Globus pallidus (tissue), 1 donor: ENCODE measurements at regions not wholly inside any gene's neighbourhood (a gene's known extent, or its start where the extent isn't known, plus 50 kb on each side); places are given as distances from the start of the nearest gene placed in this dataset.

Experiments
- DNase-seq: peaks from one replicate; pipeline ENCODE4 v3.0.0-alpha.2; 2015; ENCODE audit warnings: low spot score

- DNase-seq, result no peak
Observed at GRCh38 chr15:70473581-70474370, 289.6 kb downstream of the UACA start.

GRCh38 chr15:70471517-70471916 lies 291.8 kb downstream of the UACA start:
- DNase-seq, result no peak

GRCh38 chr15:70470556-70471191 lies 292.7 kb downstream of the UACA start:
- no peak for DNase-seq

- DNase-seq, result no peak
Observed at GRCh38 chr15:70469651-70470555, 293.5 kb downstream of the UACA start.

- DNase-seq, result no peak
Observed at GRCh38 chr15:70469182-70469581, 294.2 kb downstream of the UACA start.

GRCh38 chr15:70466895-70467529 lies 296.3 kb downstream of the UACA start:
- DNase-seq, result no peak

GRCh38 chr15:70466305-70466704 lies 297.1 kb downstream of the UACA start:
- DNase-seq, result no peak

GRCh38 chr15:70465812-70466211 lies 297.5 kb downstream of the UACA start:
- DNase-seq, result no peak

GRCh38 chr15:70463453-70463834 lies 299.9 kb downstream of the UACA start:
- no peak for DNase-seq

GRCh38 chr15:70461992-70462391 lies 301.4 kb downstream of the UACA start:
- no peak for DNase-seq

- no peak for DNase-seq
Observed at GRCh38 chr15:70461017-70461416, 302.3 kb downstream of the UACA start.

- no peak for DNase-seq
Observed at GRCh38 chr15:70459312-70459711, 304.0 kb downstream of the UACA start.

- no peak for DNase-seq
Observed at GRCh38 chr15:70453766-70454165, 309.6 kb downstream of the UACA start.

- DNase-seq, result no peak
Observed at GRCh38 chr15:70453238-70453637, 310.1 kb downstream of the UACA start.

GRCh38 chr15:70451821-70452653 lies 311.3 kb downstream of the UACA start:
- no peak for DNase-seq

- no peak for DNase-seq
Observed at GRCh38 chr15:70450142-70450443, 313.3 kb downstream of the UACA start.

GRCh38 chr15:70449311-70450141 lies 313.8 kb downstream of the UACA start:
- DNase-seq, result no peak

- peak; percentile 13 for DNase-seq
Observed at GRCh38 chr15:70447928-70448698, 315.2 kb downstream of the UACA start.

GRCh38 chr15:70447521-70447920 lies 315.8 kb downstream of the UACA start:
- no peak for DNase-seq

- no peak for DNase-seq
Observed at GRCh38 chr15:70447081-70447480, 316.3 kb downstream of the UACA start.
